Esophagus squamous epithelium (tissue), 5 donors: ENCODE measurements at regions not wholly inside any gene's neighbourhood (a gene's known extent, or its start where the extent isn't known, plus 50 kb on each side); places are given as distances from the start of the nearest gene placed in this dataset.

ENCODE experiments used
- DNase-seq: peaks from one replicate; lab custom pipeline; 2025; lab: John Stamatoyannopoulos, UW
- H3K27ac ChIP-seq, 4 donors: fragments of 200-600 bp; sonication (generic); one replicate each; pipeline ENCODE4 v1.5.1; 2016 to 2019; ENCODE audit warnings: mild to moderate bottlenecking in 1 of 4
- H3K27me3 ChIP-seq, 4 donors: fragments of 200-600 bp; sonication (generic); 1 replicate in 3 of 4; 2 replicates in 1 of 4; pipeline versions ENCODE4 v1.5.1 to v1.6.0; 2017 to 2021; ENCODE audit warnings: antibody characterized with exemption in 1 of 4
- H3K36me3 ChIP-seq, 3 donors: fragments of 200-600 bp; sonication (generic); one replicate each; pipeline ENCODE4 v1.5.1; 2016 to 2019
- H3K4me1 ChIP-seq, 3 donors: fragments of 200-600 bp; sonication (generic); one replicate each; pipeline ENCODE4 v1.5.1; 2017 to 2019
- H3K4me3 ChIP-seq, 4 donors: fragments of 200-600 bp; sonication (generic); 1 replicate in 3 of 4; 2 replicates in 1 of 4; pipeline ENCODE4 v1.5.1; 2016 to 2019; ENCODE audit warnings: mild to moderate bottlenecking in 2 of 4, moderate library complexity in 1 of 4
- H3K9me3 ChIP-seq, 3 donors: fragments of 200-600 bp; sonication (generic); one replicate each; pipeline ENCODE4 v1.5.1; 2016 to 2019
- POLR2A ChIP-seq, 4 donors: fragments of 450-650 bp; IDR thresholded peaks; one replicate each; pipeline ENCODE4 v1.6.1; 2017; ENCODE audit warnings: antibody characterized with exemption in 4 of 4, mild to moderate bottlenecking in 4 of 4, moderate library complexity in 3 of 4
- WGBS, 2 donors: methylation state at CpG; one replicate each; pipeline ENCODE4 v1.1.5; 2018; 5-methylcytosine and 5-hydroxymethylcytosine counted together
- intact Hi-C: fragments of 100-400 bp; cut with DNase I; formaldehyde crosslinking; loops from one replicate; pipeline ENCODE4 v1.15.0; 2022
- TF ChIP-seq, protein P1 (sequence below), 6 experiments: fragments of 450-650 bp in 4 of 6; fragments of 200-600 bp in 2 of 6; sonication (generic) in 2 of 6; IDR thresholded peaks; one replicate each; pipeline ENCODE4 v1.5.1; 2016 to 2019; ENCODE audit warnings: antibody characterized with exemption in 6 of 6, mild to moderate bottlenecking in 4 of 6, moderate library complexity in 4 of 6
- donor health status: DM: yes; HTN: yes; CAD: no.

DNA sequence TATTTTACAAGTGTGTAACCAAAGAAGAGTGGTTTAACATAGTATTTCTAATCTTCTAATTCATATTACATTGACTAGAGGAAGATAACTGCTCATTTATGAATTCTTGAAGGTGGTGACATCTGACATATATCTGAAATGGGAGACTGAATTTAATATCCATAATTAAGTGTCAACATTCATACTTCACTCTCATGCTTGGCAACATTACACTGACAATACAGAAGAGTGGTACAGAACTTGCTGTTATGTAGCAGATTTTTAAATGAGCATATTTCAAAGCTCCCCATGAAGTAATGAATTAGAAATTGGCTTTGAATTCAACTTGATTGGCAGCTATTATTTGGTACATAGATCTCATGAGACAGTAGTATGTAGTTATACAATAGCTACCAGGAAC lies 125.8 kb upstream of the POT1 start:
- Histone ChIP-seq H3K4me3 (no peak overlapping the region), H3K27me3 (no peaks in the 10 kb centered on the region), H3K9me3 (no peaks in the 10 kb centered on the region), H3K27ac (no peak overlapping the region), H3K4me1 (no peaks in the 10 kb centered on the region), H3K36me3 (no peaks in the 10 kb centered on the region)
- no peak for TF ChIP-seq POLR2A (IDR thresholded peaks at IDR 0.05)
- TF ChIP-seq, protein P1, sequence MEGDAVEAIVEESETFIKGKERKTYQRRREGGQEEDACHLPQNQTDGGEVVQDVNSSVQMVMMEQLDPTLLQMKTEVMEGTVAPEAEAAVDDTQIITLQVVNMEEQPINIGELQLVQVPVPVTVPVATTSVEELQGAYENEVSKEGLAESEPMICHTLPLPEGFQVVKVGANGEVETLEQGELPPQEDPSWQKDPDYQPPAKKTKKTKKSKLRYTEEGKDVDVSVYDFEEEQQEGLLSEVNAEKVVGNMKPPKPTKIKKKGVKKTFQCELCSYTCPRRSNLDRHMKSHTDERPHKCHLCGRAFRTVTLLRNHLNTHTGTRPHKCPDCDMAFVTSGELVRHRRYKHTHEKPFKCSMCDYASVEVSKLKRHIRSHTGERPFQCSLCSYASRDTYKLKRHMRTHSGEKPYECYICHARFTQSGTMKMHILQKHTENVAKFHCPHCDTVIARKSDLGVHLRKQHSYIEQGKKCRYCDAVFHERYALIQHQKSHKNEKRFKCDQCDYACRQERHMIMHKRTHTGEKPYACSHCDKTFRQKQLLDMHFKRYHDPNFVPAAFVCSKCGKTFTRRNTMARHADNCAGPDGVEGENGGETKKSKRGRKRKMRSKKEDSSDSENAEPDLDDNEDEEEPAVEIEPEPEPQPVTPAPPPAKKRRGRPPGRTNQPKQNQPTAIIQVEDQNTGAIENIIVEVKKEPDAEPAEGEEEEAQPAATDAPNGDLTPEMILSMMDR (IDR thresholded peaks at IDR 0.05) = no peak
- DNase-seq = no peak
- intact Hi-C loops = no loop called here

DNA sequence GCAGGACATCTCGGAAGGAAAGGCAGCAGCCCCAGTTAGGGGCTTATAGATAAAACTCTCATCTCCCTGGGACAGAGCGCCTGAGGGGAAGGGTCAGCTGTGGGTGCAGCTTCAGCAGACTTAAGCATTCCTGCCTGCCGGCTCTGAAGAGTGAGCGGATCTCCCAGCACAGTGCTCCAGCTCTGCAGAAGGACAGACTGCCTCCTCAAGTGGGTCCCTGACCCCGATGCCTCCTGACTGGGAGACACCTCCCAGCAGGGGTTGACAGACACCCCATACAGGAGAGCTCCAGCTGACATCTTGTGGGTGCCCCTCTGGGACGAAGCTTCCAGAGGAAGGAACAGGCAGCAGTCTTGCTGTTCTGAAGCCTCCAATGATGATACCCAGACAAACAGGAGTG lies 117.1 kb upstream of the POT1 start:
- Histone ChIP-seq H3K27ac (no peak overlapping the region), H3K36me3 (no peaks in the 10 kb centered on the region), H3K4me3 (no peak overlapping the region), H3K9me3 (no peaks in the 10 kb centered on the region), H3K4me1 (no peaks in the 10 kb centered on the region), H3K27me3 (no peaks in the 10 kb centered on the region)
- intact Hi-C loops = no loop called here
- 60 to 96% methylated on average over 1 to 4 of the region's 6 CpGs for WGBS, 2 donors
- no peak for DNase-seq
- no peak for TF ChIP-seq POLR2A (IDR thresholded peaks at IDR 0.05)
- TF ChIP-seq, protein P1 (IDR thresholded peaks at IDR 0.05) = no peak

DNA sequence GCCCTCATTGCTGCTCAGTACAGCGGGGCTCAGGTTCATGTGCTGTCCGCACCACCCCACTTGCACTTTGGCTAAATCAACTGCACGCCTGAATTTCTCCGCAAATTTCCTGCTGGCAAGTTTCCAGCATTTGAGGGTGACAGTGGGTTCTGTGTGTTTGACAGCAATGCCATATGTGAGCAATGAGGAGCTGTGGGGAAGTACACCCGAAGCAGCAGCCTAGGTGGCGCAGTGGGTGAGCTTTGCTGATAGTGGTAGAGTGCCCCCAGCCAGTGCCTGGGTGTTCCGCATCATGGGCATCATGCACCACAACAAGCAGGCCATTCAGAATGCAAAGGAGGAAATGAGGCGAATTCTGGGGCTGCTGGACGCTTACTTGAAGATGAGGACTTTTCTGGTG lies 103.9 kb upstream of the POT1 start:
- Histone ChIP-seq H3K36me3 (no peaks in the 10 kb centered on the region), H3K4me1 (no peaks in the 10 kb centered on the region), H3K9me3 (no peaks in the 10 kb centered on the region), H3K27me3 (no peaks in the 10 kb centered on the region), H3K27ac (no peak overlapping the region), H3K4me3 (no peak overlapping the region)
- intact Hi-C loops = no loop called here
- TF ChIP-seq, protein P1 (IDR thresholded peaks at IDR 0.05) = no peak
- no peak for TF ChIP-seq POLR2A (IDR thresholded peaks at IDR 0.05)
- WGBS, 2 donors = 53 to 73% methylated on average over 8 to 9 of the region's 9 CpGs
- DNase-seq = no peak

DNA sequence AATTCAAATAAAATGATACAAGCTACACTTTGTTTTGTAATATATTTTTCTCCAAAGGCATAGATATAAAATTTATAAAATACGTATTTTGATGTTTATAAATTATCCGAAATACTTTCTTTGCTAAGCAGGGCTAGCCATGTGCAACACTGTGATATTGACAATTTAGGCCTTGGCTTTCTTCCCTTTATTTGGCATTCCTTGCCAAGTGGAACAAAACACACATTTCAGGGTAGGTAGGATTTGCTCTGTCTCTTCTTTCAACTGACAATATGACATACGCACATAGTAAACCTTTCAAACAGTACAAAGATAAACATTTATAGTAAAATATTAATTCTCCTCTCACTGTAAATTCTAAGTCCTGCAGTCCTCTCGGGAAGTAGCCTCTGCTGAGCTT lies 103.3 kb upstream of the POT1 start:
- Histone ChIP-seq H3K27me3 (no peaks in the 10 kb centered on the region), H3K4me1 (no peaks in the 10 kb centered on the region), H3K4me3 (no peak overlapping the region), H3K27ac (no peak overlapping the region), H3K9me3 (no peaks in the 10 kb centered on the region), H3K36me3 (no peaks in the 10 kb centered on the region)
- TF ChIP-seq, protein P1 (IDR thresholded peaks at IDR 0.05) = no peak
- no peak for TF ChIP-seq POLR2A (IDR thresholded peaks at IDR 0.05)
- no peak for DNase-seq
- 19 to 44% methylated on average over 4 of the region's 4 CpGs for WGBS, 2 donors
- intact Hi-C loops = no loop called here

- intact Hi-C loops = no loop called here
These were observed 101.2 kb upstream of the POT1 start for GRCh38 chr7:125030756-125031387.

More at GRCh38 chr7:125030756-125031387, 101.2 kb upstream of the POT1 start:
- no peak overlapping the region for H3K4me3 ChIP-seq
- H3K27ac ChIP-seq = no peak overlapping the region
- no peaks in the 10 kb centered on the region for H3K27me3 ChIP-seq
- no peak for DNase-seq
- H3K36me3 ChIP-seq = no peaks in the 10 kb centered on the region
- TF ChIP-seq POLR2A (IDR thresholded peaks at IDR 0.05) = no peak
- TF ChIP-seq, protein P1 (IDR thresholded peaks at IDR 0.05) = no peak
- H3K9me3 ChIP-seq = no peaks in the 10 kb centered on the region
- 71 to 79% methylated on average over 4 of the region's 4 CpGs for WGBS, 2 donors
- no peaks in the 10 kb centered on the region for H3K4me1 ChIP-seq
